Activated CD8-positive, alpha-beta memory T cell treated with anti-CD3 and anti-CD28 coated beads, Interleukin-2, amount 50 U/mL, for 48 hours (primary cell): ENCODE measurements at regions not wholly inside any gene's neighbourhood (a gene's known extent, or its start where the extent isn't known, plus 50 kb on each side); places are given as distances from the start of the nearest gene placed in this dataset.

ENCODE experiments used
- DNase-seq: peaks from one replicate; pipeline ENCODE4 v3.0.0-alpha.2; 2020

- DNase-seq: no peak
These were observed 347.4 kb downstream of the FGF9 start for GRCh38 chr13:22018076-22018835.

DNA sequence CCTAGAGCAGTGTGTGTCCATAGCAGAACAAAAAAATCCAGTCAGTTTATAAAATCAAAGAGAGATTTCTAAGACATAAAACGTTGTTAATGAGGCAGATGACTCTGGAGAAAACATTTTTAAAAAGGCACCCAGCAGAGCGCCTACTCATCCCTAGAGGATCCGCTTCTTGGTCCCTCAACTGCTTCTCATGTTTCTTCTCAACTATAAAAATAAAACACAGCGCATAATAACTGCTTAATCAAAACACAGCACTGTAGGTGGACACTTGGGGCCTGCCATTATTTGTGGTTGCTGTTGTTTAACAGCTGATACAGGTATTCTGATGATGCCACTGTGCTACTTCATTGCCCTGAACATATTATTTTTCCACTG lies 347.9 kb downstream of the FGF9 start:
- DNase-seq: no peak

DNA sequence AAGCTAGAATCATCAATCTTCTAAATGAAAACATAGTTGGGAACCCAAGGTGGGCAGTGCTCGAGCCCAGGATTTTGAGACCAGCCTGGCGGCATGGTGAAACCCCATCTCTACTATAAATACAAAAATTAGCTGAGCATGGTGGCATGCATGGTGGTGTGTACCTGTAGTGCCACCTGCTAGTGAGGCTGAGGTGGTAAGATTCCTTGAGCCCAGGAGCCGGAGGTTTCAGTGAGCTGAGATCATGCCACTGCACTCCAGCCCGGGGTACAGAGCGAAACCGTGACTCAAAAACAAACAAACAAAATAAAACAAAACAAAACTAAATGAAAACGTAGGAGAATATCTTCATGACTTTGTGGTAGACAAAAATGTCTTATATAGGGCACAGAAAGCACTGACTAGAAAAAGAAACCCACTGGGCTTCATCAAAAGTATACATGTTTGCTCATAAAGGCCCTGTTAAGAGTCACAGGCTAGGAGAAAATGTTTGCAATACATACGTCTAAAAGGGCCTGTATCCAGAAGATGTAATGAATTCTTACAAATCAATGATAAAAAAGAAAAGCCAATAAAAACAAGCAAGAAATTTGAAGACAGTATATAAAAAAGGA lies 353.6 kb downstream of the FGF9 start:
- no peak for DNase-seq

DNA sequence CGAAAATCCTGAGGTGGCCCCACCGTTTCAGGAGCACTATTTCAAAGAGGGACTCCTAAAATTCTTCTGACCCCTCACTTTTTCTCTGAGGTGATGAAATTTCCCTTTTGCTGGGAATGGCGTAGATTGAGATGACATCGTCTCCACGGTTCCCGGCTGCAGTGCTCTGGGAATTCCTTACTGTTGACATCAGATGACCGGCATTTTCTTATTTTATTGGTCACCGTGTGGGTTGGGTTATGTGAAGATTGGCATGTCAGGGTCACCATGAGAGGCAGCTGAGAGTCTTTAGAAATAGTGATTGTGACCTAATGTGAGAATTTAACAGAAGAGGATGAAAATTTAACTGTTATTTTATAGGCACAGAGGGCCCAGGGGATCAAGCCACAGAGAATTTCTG lies 356.7 kb downstream of the FGF9 start:
- no peak for DNase-seq

- DNase-seq: no peak
These were observed 358.0 kb downstream of the FGF9 start for GRCh38 chr13:22028831-22029230.

DNA sequence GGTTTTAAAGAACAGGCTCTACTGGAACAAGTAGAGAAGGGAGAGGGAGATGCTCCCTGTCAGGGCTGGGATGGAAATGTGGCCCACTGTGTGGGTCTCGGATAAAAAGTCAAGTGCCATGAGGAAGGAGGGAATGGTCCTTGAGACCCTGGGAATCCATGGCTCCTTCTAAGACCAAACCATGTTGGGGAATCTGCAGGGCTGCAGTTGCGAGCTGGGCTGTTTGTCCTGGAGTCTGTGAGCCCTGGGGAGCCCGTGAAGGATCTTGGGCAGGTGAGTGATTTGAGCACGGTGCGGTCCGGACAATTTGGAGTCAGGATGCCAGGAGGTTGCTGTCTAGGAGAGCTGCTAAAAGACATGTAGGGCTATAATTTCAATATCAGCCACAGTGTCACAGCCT lies 359.4 kb downstream of the FGF9 start:
- no peak for DNase-seq

DNA sequence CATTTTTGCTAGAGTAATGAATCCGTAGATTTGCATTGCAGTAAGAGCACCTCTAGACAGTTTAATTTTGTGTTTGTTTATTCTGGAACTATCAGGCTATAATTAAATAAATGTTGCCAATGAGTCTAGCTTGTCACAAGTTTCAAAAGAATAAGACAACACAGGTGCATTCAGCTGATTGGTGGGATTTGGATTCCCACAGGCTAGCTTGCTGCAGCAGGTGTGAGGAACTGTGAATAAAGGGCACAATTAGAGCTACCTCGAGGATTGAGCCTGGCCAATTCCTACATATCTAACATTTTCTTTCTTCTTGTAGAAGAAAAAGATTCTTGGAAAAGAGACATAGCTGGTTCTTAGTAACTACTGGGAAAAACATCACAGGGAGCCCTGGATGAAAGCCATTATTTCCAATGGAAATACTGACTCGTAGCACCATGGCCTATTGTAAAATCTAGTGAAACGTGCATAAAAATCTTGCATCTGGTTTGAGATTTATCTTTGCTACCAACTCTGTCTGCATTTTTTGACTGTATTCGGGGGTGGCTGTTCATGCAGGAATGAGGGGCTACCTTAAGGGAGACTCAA lies 360.9 kb downstream of the FGF9 start:
- DNase-seq: no peak

- DNase-seq: no peak
These were observed 362.0 kb downstream of the FGF9 start for GRCh38 chr13:22032905-22033304.

DNA sequence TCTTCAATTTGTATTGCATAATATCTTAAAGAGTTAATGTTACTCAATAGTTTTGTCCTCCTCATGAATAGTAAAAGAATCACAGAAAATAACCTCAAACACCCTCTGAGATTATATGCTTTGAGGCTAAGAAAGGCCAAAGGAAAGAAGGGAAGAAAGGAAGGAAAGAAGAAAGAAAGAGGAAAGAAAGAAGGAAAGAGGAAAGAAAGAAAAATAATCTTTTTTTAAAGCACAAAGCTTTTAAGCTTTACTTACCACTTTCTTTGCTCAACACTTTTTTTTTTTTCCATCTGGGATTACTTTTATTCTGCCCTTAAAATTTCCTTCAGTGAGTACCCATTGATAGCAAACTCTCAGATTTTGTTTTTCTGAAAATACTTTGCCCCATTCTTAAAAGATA lies 369.1 kb downstream of the FGF9 start:
- no peak for DNase-seq

GRCh38 chr13:22040810-22041364 lies 370.0 kb downstream of the FGF9 start:
- no peak for DNase-seq

DNA sequence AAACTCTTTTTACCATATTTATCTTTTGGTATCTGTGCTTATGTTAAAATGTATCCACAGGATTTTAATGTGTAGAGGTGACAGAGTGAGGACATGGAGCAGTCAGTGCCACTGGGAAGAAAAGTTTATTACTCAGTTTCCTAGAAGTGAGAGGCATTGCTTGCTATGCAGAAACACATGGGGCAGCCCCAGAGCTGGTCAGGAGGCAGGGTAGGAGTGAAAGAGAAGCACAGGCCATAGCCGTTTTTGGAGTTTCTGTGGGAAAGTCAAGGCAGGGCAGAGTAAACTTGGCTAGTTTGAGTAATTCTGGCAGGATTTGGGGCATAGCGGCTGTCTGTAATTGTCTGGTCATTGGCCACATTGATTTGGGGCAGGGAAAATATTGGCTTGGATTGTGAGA lies 370.9 kb downstream of the FGF9 start:
- no peak for DNase-seq

GRCh38 chr13:22047082-22047784 lies 376.4 kb downstream of the FGF9 start:
- DNase-seq: no peak

DNA sequence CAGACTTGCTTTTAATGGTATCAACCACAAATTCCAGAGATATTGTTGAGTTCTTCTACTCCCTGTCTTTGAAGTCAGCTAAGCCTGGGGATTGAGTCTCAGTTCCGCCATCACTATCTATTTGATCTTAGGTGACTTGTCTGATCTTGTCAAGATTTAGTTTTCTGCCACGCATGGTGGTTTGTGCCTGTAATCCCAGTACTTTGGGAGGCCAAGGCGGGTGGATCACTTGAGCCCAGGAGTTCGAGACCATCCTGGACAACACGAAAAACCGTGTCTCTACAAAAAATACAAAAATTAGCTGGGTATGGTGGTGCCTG lies 376.9 kb downstream of the FGF9 start:
- DNase-seq: no peak

- DNase-seq: no peak
These were observed 378.5 kb downstream of the FGF9 start for GRCh38 chr13:22049384-22049783.

- DNase-seq: no peak
These were observed 380.2 kb downstream of the FGF9 start for GRCh38 chr13:22050951-22051563.

DNA sequence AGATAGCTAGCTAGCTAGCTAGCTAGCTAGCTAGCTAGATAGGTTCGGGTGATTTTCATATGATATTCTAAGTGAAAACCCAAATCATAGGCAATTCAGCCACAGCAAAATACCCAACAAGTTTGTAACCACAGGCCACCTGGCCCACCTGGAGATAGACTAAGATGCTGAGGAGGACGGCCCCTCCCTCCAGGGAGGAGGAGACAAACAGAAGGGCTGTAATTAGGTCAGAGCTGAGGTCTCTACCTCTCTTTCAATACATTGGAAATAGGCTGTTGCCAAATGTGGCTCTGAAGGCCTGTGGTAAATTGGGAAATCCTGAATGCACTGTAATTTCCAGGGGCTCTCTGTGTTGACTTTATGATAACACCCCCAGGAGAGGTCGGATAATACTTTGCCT lies 382.2 kb downstream of the FGF9 start:
- DNase-seq: no peak

GRCh38 chr13:22055259-22055658 lies 384.4 kb downstream of the FGF9 start:
- DNase-seq: no peak

DNA sequence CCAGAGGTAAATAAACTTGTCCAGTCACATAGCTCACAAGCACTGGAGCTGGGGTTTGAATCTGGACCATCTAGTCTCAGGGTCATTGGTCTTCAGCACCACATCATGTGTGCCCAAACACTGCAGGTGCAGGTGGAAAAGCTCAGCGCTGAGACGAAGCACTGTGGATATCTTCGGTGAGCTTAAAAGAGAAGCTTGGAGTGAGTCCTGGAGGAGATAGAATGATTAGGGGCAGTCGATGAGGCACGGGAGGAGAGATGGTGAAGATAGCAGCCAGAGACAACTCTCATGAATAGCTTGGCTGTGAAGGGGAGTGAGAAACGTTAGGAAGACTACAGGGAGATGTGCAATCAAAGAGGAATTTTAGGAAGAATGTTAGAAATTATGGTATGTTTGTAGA lies 389.3 kb downstream of the FGF9 start:
- no peak for DNase-seq

GRCh38 chr13:22061371-22061805 lies 390.5 kb downstream of the FGF9 start:
- DNase-seq: peak; percentile 74

GRCh38 chr13:22061806-22062391 lies 391.0 kb downstream of the FGF9 start:
- no peak for DNase-seq

GRCh38 chr13:22062478-22063205 lies 391.8 kb downstream of the FGF9 start:
- DNase-seq: no peak
